HG03565 (cell line): ENCODE measurements at regions not wholly inside any gene's neighbourhood (a gene's known extent, or its start where the extent isn't known, plus 50 kb on each side); places are given as distances from the start of the nearest gene placed in this dataset.
"Not testable (repeated sequence)": the region's sequence is repeated elsewhere in the genome, so short reads cannot be mapped to it uniquely, and the experiment has no call there.

Experiments
- ATAC-seq: cut with Tn5 transposase; IDR thresholded peaks from one replicate; pipeline ENCODE4 v1.9.1; 2021; ENCODE audit warnings: mild to moderate bottlenecking, moderate library complexity; ENCODE audit not compliant: unreplicated experiment

- no peak for ATAC-seq
Observed at GRCh38 chr10:38209332-38209731, 115.2 kb downstream of the ZNF37A start.

GRCh38 chr10:38209748-38210147 is 115.6 kb downstream of the ZNF37A start:
- ATAC-seq = not testable (repeated sequence)

DNA sequence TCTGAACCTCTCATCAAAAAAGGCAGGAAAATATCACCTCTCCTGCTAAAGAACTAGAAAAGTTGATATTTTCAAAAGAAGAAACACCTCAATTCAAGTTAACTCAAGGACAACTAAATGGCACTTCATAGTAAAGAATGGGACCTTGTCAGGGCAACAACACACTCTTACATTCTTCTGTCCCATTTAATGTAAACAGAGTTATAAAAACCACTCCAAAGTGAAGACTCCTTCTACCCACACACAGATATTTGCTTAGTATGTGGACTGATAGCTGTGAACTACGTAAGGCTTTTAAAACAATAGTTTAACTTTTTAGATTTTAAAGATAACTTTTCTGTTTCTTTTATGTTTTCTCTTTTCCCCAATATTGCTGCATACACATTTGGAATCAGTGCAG is 118.3 kb downstream of the ZNF37A start:
- ATAC-seq = no peak

DNA sequence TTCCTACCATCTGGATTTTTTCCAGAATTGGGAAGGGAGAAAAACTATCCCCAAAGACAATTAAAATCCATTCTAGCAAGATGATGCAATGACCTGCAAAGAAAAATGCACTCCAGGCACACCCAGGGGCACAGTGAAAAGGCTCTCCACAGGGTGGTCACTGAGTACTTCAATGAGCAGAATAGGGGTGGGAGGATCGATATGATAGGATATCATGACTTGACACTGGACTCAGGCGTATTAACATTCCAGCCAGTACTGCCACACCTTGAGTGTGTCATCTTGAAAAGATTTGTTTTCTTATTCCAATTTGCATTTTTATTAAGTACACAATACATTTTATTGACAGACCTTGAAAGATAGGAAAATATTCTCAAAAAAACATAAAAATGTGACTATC is 132.2 kb downstream of the ZNF37A start:
- ATAC-seq = no peak

DNA sequence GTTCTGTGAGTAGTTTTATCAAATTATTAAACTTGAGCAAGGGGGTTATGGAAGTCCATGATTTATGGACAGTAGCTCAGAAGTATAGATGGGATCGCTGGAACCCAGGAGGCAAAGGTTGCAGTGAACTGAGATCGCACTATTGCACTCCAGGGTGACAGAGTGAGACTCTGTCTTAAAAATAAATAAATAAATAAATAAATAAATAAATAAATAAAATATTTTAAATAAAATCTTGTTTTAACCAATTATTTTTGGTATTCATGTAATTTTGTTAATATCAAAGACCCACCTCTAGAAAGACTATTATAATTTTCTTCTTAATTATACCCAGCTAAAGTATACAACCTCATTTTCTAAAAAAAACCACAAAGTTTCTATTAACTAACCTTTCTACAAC is 134.3 kb downstream of the ZNF37A start:
- no peak for ATAC-seq

- ATAC-seq = not testable (repeated sequence)
Observed at GRCh38 chr10:38238479-38238878, 144.3 kb downstream of the ZNF37A start.

DNA sequence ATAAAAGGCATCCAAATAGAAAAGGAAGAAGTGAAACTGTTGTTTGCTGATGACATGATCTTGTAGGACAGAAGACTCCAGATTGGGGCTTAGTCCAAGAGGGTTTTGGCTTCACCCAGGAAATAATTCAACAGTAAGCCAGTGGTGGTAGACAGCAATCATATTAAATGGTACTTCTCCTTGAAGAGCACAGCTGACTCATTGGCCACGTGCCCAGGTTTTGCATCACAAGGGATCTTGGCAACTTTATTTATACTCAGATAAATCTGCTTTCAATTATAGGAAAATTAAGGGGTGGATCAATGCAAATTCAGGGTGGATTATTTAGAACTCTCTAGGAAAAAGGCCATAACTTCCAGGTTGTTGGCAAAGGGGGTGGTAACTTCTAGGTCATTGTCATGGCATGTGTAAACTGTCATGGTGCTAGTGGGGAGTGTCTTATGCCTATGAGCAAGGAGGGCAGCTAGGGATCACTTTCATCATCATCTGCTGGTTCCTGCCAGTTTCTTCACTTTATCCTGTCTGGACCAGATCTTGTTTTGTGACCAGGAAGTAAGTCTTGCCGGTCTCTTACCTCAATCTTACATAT is 148.0 kb downstream of the ZNF37A start:
- ATAC-seq = not testable (repeated sequence)

DNA sequence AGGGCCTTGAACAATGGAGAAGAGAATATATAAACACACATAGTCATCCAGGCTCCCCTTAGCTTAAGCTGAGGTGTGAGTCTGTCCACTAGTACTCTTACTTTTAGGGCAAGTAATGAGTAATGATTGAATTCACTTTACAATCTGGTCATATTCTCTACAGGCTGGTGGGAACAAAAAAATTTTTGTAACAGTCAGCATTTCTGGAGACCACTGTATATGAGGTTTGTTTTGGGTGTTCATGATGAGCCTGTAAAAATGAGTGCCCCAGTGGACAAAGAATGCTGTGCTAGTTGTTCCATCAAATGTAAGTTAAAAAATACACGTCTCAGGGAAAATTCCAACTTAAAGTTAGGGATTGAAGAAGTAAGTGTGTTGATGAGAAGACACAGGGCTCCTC is 154.0 kb downstream of the ZNF37A start:
- ATAC-seq = not testable (repeated sequence)

DNA sequence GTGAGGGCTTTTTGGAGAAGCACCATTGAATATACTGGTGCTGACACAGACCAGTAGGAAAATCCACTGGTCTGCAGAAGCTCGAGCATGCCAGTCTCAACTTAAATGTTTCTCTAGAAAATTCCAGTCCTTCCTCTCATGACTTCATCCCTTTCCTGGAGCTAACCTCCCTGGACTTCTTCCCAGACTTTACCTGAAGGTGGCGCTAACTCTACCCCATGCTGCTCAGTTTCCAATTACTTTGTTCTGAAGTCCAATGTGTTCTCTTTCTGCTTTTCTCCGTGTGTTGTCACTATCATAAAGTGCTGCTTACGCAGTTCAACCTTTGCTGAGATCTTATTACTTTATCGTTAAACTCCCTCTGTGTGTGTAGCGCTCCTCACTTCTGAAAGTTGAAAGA is 158.4 kb downstream of the ZNF37A start:
- not testable (repeated sequence) for ATAC-seq

DNA sequence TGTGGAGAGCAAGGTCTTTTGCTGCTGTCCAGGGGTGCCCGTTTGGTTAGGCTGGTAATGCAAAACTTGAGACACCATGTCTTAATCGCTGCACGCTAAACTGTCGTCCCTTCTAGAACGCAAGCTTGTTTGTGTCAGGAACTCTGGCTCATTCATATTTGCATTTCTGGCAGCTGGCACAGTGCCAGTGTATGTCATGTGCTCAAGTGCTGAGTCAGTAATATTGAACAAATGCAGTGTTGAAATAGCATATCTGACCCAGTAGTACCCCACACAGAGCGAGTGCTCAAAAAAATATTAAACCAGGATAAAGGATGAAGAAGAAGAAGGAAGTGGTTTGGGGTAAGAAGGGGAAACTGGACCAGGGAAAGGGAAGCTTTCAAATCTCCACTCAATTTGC is 173.4 kb downstream of the ZNF37A start:
- not testable (repeated sequence) for ATAC-seq

DNA sequence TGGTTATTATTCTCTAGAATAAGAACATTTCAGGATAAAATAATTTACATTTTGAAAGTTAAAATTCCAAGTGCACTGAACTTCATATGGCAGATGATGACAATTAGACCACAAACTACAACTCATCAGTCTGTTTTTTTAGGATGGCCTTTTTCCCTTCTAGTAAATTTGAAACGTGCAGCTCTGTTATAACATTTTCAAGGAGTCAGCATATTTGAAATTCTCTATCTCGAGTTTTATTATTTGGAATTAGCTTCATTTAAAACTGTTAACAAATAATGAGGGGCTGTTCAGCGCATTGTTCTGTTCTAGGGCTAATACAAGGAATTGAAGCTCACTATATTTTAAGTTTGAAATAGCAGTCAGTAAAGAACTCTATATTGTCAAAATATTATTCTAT is 176.9 kb downstream of the ZNF37A start:
- not testable (repeated sequence) for ATAC-seq

GRCh38 chr10:38274879-38275278 is 180.7 kb downstream of the ZNF37A start:
- ATAC-seq = not testable (repeated sequence)

DNA sequence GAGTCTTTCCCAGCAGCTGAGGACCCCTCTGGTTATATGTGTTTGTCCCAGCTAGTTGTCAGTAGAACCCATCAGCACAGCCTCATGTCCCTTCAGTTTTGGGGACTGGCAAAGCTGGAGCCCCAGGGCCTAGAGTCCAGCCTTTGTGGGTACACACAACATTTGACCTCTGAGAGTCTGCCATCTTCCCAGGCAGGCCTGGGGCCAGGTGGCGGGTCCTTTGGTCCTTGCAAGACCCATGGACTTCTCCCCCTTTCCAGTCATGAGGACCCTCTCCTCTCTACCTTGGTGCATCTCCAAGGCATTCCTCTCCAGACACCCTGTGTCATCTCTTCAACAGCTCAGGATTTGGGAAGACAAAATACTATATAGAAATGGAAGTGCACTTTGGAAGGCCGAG is 198.4 kb downstream of the ZNF37A start:
- not testable (repeated sequence) for ATAC-seq

DNA sequence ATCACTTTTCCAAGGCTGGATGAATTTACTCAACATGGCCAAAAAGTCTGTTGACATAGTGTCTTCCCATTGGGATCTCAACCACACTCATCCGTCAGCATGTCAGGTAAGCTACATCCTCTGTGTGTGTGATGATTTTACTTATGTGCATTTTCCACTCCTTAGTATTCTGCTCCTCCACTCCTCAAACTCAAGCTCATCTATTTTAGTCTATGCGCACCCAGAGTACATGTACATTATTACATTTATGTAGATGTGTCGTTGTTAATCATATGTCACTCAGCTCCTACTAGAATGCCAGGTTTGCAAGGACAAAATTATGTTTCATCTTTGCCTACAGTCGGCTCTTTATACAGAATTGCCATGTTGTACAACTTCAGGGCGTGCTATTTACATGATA is 216.0 kb downstream of the ZNF37A start:
- ATAC-seq = not testable (repeated sequence)

- not testable (repeated sequence) for ATAC-seq
Observed at GRCh38 chr10:38315090-38315805, 221.1 kb downstream of the ZNF37A start.

DNA sequence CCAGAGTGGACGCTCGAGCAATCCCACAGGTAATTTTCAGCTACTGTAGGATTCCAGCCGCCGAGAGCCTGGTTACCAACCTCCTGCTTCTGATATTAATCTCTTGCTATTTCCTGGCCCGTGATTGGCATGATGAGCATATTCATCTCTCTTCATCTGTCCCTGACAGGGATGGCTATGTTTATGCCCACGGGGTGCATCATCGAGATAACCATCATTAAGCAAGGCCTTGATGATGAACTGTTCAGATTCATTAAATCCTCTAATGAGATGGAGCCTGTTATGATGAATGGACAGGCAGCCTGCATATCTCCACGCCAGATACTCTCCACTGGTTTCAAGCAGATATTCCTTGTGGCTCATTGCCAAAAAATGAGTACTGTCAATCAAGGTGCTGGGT is 227.3 kb downstream of the ZNF37A start:
- ATAC-seq = not testable (repeated sequence)

GRCh38 chr10:38330306-38330705 is 236.2 kb downstream of the ZNF37A start:
- ATAC-seq = not testable (repeated sequence)

GRCh38 chr10:38331106-38331505 is 237.0 kb downstream of the ZNF37A start:
- ATAC-seq = not testable (repeated sequence)

- ATAC-seq = not testable (repeated sequence)
Observed at GRCh38 chr10:38333699-38334098, 239.6 kb downstream of the ZNF37A start.

GRCh38 chr10:38350645-38351044 is 256.5 kb downstream of the ZNF37A start:
- not testable (repeated sequence) for ATAC-seq

- not testable (repeated sequence) for ATAC-seq
Observed at GRCh38 chr10:38354410-38354809, 260.3 kb downstream of the ZNF37A start.

DNA sequence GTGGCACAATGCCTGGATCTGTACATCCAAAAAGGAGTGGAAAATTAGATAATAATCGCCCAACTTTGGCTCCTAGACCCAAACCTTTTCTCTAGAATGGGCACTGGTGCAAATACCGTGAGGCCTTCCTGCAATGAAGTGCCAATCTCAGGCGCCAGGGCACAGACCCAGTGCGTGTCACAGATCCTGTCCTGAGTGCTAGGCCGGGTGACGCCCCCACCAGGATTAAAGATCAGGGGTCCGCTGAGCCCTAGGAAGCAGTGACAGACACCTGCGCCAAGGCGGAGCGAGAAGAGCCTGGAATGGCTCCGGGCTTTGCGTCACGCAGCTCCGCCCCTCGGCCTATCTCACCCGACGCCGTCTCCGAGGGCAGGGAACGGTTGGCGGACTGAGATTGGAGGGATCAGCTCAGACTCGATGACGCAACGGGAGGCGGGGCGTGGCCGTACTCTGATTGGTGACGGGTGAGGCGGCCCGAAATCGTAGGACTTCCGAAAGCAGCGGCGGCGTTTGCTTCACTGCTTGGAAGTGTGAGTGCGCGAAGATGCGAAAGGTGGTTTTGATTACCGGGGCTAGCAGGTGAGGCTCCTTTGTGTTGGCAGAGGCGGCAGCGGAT is 261.9 kb downstream of the ZNF37A start:
- ATAC-seq = peak; percentile 98
